NB4 (cell line): ENCODE measurements at regions not wholly inside any gene's neighbourhood (a gene's known extent, or its start where the extent isn't known, plus 50 kb on each side); places are given as distances from the start of the nearest gene placed in this dataset.

Source experiments
- DNase-seq: peaks from one replicate; pipeline ENCODE4 v3.0.0; 2010; ENCODE audit warnings: low read depth
- H3K4me3 ChIP-seq: one replicate; pipeline ENCODE4 v1.5.1; 2011; ENCODE audit warnings: mild to moderate bottlenecking, low read depth, low read length, moderate library complexity
- MYC ChIP-seq: IDR thresholded peaks from 2 replicates; pipeline ENCODE4 v1.6.1; 2011; ENCODE audit warnings: low read depth, low read length
- POLR2A ChIP-seq: IDR thresholded peaks from 2 replicates; pipeline ENCODE4 v1.6.1; 2011; ENCODE audit warnings: mild to moderate bottlenecking; ENCODE audit not compliant: insufficient read length; ENCODE audit errors: extremely low read depth
- TF ChIP-seq, protein P1 (sequence below): IDR thresholded peaks from one replicate; pipeline ENCODE4 v1.5.1; 2012; ENCODE audit warnings: low read depth, low read length
- TF ChIP-seq, protein P2 (sequence below): IDR thresholded peaks from 2 replicates; pipeline ENCODE4 v1.6.1; 2011; ENCODE audit warnings: low read depth, low read length

DNA sequence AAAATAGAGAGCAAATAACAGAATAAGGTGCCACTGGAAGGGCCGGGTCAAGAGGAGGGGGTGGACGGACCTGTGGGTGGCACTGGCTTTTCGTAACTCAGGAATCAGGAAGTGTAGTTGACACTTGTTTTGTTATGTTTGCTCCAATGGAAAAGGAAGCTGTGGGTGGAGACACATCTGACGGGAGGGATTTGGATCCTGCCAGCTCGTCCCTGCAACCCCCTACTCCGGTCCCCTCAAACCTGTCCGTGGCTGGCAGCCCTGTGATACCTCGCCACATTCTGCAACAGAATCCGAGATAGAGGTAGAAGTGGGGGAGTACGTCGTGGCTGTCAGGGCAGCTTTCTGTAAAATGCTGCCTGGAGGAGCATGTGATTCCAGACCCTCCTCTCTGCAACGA lies 104.2 kb upstream of the IER5L start:
- peak; percentile 25 for DNase-seq
- no peak for TF ChIP-seq POLR2A
- no peak for TF ChIP-seq MYC
- TF ChIP-seq, protein P1, sequence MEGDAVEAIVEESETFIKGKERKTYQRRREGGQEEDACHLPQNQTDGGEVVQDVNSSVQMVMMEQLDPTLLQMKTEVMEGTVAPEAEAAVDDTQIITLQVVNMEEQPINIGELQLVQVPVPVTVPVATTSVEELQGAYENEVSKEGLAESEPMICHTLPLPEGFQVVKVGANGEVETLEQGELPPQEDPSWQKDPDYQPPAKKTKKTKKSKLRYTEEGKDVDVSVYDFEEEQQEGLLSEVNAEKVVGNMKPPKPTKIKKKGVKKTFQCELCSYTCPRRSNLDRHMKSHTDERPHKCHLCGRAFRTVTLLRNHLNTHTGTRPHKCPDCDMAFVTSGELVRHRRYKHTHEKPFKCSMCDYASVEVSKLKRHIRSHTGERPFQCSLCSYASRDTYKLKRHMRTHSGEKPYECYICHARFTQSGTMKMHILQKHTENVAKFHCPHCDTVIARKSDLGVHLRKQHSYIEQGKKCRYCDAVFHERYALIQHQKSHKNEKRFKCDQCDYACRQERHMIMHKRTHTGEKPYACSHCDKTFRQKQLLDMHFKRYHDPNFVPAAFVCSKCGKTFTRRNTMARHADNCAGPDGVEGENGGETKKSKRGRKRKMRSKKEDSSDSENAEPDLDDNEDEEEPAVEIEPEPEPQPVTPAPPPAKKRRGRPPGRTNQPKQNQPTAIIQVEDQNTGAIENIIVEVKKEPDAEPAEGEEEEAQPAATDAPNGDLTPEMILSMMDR = no peak
- TF ChIP-seq, protein P2, sequence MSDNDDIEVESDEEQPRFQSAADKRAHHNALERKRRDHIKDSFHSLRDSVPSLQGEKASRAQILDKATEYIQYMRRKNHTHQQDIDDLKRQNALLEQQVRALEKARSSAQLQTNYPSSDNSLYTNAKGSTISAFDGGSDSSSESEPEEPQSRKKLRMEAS = no peak
- no peak overlapping the region for H3K4me3 ChIP-seq

DNA sequence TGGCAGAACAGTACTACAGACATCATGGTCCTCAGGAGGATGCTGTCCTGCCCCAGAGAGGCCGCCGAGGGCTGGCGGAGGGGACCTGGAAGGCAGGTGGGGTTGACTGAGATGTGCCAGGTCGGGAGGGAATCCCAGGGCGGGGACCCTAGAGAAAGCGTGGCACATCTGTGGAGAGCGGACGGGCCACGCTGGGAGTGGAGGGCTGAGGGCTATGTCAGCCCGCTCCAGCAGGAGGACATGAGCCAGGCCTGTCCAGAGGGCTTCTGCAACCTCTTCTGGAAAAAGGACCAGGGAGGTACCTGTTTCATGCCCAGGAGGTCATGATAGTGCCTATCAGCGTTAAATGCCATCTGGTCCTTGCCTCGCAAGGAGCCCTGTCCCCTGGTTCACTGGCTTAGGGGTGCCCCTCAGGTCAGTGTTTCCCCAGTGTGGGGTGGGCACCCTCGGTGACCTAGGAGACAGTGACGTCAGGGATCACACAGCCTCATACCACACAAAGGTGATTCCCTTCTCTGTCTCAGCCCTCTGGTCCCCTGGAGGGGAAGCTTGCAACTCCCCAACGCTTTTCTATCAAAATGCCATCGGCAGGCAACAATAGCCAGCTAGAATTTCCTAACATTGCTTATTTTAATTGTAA lies 103.6 kb upstream of the IER5L start:
- TF ChIP-seq MYC = no peak
- TF ChIP-seq, protein P2 = no peak
- TF ChIP-seq, protein P1 = no peak
- TF ChIP-seq POLR2A = no peak
- H3K4me3 ChIP-seq = no peak overlapping the region
- DNase-seq = no peak

DNA sequence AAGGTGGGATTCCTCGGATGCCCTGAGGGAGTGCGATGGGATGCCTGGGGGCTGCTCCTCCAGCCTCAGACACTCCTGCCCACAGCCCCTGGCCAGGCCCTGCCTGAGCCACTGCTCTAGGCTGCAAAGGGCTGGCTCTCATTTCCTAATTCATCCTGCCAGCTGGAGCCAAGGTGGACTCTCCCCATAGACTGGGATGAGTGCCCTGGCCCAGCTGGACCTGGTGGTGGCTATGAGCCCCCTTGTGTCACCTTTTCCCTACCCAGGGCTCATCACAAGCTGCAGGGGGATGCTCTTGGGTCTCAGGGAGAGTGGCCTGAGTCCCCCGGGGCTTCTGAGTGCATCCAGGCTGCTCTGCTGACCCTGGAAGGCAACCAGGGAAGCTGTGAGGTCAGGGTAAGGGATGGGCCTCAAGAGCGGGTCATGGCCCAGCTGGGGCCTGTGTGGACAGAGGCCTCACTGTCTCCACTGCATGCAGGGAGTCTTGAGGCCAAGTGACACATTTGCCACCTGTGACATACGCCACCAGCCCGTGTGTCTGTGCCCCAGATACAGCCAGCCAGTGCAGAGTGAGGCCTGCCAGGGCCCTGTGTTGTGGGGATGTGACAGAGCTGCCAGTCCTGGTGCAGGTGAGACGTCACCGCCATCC lies 102.7 kb upstream of the IER5L start:
- no peak overlapping the region for H3K4me3 ChIP-seq
- DNase-seq = no peak
- no peak for TF ChIP-seq POLR2A
- TF ChIP-seq MYC = no peak
- TF ChIP-seq, protein P1 = no peak
- TF ChIP-seq, protein P2 = no peak

DNA sequence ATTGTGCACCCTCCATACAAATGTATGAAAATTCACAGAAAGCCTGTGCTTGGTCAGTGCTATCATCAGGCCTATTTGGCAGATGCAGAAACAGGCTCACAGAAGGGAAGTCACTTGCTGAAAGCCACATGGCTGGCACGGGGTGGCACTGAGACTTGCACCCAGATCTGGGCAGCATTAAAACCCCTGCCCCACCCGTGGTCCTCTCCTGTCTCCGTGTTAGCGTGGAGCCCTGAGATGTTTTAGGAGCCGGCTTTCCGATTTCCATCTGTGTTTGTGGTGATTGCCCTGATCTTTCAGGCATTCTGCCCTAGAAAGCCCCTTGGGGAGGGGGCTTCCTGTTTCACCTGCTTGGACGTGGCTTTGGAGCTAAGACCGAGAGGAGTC lies 102.2 kb upstream of the IER5L start:
- no peak for DNase-seq
- TF ChIP-seq, protein P2 = no peak
- TF ChIP-seq MYC (no peak), POLR2A (no peak)
- TF ChIP-seq, protein P1 = no peak
- no peak overlapping the region for H3K4me3 ChIP-seq

DNA sequence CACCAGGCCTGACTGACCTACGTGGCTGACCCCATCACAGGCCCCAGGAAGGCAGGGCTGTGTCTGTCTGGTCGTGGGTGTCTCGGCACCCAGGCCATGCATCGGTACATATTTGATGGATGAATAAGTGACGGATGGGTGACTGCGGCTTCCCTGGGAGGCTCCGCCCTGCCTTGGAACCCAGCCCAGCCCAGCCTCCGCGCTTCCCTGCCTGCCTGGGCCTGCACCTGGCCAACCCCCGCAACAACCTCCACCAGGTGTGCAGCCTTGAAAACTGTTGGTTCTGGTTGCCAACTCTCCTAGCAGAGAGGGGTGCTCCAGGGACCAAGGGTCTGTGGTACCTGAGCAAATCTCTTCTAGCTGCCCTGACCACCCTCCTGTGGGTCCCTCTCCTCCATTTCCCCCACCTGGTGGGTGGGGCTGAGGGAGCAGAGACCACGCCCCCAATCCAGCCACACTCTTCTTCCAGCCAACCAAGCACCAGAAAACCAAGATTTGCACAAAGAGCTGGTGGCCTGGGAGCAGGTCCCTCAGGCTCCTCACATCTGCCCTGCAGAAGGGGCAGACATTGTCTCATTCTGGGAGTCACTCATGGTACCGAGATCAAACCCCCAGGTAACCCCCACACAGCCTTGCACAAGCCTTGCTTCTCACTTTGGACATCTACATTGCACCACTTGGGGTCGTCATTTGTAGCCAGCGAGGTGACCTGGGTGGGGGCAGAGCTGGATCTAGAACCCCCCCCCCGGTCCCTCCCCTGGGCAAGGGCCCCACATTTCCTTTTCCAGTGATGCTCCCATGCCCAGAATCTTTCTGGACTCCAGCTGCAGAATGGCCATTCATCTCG lies 100.6 kb upstream of the IER5L start:
- no peak overlapping the region for H3K4me3 ChIP-seq
- peak; percentile 5 for DNase-seq

More for the DNA sequence above, 100.6 kb upstream of the IER5L start:
- TF ChIP-seq, protein P2 = no peak
- TF ChIP-seq POLR2A (no peak), MYC (no peak)
- TF ChIP-seq, protein P1 = no peak
